ENCODE measurements at regions not wholly inside any gene's neighbourhood (a gene's known extent, or its start where the extent isn't known, plus 50 kb on each side); places are given as distances from the start of the nearest gene placed in this dataset.

GRCh38 chr11:28729339-28729738 is 621.2 kb downstream of the METTL15 start:
- ATAC-seq (ENCODE audit: low FRiP score): no peak
- no peak for DNase-seq (ENCODE audit: low spot score)
- TF ChIP-seq CTCF (IDR thresholded peaks at IDR 0.05): no peak

- no peak for DNase-seq (ENCODE audit: low spot score)
- no peak for ATAC-seq (ENCODE audit: low FRiP score)
- no peak for TF ChIP-seq CTCF (IDR thresholded peaks at IDR 0.05)
These were observed 620.5 kb downstream of the METTL15 start for GRCh38 chr11:28728666-28729065.

DNA sequence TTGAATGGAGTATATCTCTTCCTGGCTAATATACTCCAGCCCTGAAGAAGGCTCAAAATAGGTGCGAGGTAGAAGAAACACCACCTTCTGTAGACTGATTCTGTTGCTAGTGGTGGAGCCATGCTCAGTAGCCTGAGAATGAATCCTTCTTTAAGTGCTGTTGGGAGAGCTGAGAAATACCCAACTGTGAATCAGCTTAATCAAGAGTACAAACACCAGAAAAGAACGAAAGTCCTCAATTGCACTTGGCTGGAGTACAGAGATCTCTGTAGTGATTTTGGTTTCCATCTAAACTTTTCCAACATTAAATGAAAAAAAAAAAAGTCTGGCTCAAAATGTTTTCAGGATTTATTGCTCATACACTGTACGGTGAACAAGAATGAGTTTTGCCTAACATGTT is 619.1 kb downstream of the METTL15 start:
- no peak for TF ChIP-seq CTCF (IDR thresholded peaks at IDR 0.05)
- ATAC-seq (ENCODE audit: low FRiP score) (no peak), DNase-seq (ENCODE audit: low spot score) (no peak)

GRCh38 chr11:28726432-28726831 is 618.2 kb downstream of the METTL15 start:
- DNase-seq (ENCODE audit: low spot score) (no peak), ATAC-seq (ENCODE audit: low FRiP score) (no peak)
- TF ChIP-seq CTCF (IDR thresholded peaks at IDR 0.05): no peak

- no peak for TF ChIP-seq CTCF (IDR thresholded peaks at IDR 0.05)
- no peak for DNase-seq (ENCODE audit: low spot score)
- ATAC-seq (ENCODE audit: low FRiP score): no peak
These were observed 607.5 kb downstream of the METTL15 start for GRCh38 chr11:28715726-28716125.

DNA sequence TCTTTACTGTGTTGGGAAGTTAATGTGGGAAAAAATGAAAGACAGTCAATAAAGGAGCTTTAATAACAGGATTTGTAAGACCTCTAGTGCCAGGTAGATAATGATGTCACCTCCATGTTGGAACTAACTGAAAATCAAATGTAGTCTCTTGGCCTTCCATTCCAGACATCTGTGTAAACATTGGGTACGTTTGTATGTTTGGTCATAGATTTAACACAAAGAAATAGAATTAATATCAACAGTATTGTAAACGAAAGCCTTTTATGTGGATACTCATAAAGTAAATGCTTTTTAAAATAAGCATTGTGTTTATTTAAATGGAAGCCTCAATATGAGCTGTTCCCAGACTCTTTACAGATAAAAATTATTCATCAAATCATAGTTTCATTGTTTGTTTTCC is 605.7 kb downstream of the METTL15 start:
- no peak for DNase-seq (ENCODE audit: low spot score)
- TF ChIP-seq CTCF (IDR thresholded peaks at IDR 0.05): no peak
- ATAC-seq (ENCODE audit: low FRiP score): no peak

GRCh38 chr11:28708075-28708474 is 599.9 kb downstream of the METTL15 start:
- ATAC-seq (ENCODE audit: low FRiP score): no peak
- TF ChIP-seq CTCF (IDR thresholded peaks at IDR 0.05): no peak
- DNase-seq (ENCODE audit: low spot score): no peak

Data from omental fat pad (tissue), 3 donors.